ENCODE measurements at regions not wholly inside any gene's neighbourhood (a gene's known extent, or its start where the extent isn't known, plus 50 kb on each side); places are given as distances from the start of the nearest gene placed in this dataset.

DNA sequence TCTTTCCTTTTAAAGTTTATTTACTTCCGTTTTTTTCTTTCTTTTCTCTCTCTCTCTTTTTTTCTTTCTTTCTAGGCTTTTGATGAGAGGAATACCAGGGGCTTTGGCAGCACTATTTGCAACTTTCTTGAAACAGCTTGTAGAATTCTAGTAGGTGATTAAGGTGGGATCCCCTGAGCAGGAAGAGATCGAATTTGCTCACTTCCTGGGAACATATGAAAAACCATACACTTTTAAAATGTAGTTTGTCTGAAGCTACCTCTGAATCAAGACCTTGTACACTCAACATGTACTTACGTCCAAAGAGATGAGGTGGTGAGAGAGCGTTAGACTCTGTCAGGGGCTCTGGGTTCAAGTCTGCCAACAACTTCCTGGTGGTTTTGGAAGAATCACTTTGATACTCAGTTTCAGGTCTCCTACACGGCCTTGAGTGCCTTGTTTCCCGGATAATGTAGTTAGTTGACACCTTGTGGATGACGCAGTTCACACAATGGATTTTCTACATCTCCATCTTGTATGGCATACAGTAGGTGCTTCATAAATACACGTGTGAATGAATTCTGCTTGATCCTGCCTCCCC lies 229.1 kb downstream of the MYCN start:
- Histone ChIP-seq H4K8ac (ENCODE audit: extremely low read depth, insufficient read depth, low read length) (no peak overlapping the region), H3K23ac (ENCODE audit: insufficient read length) (no peak overlapping the region), H3K36me3 (ENCODE audit: control insufficient read depth in 2 of 4, insufficient read depth in 4 of 4, low read length in 3 of 4) (no peaks in the 10 kb centered on the region), H3K23me2 (ENCODE audit: low read depth, low read length) (no peaks in the 10 kb centered on the region), H2AFZ (ENCODE audit: low read length) (no peak overlapping the region), H3K56ac (replicated peaks; ENCODE audit: insufficient read length, low read depth, low read length) (no peak overlapping the region), H3K79me2 (ENCODE audit: control insufficient read depth in 1 of 2, insufficient read depth in 2 of 2, low read length in 2 of 2) (no peaks in the 10 kb centered on the region), H3K4me3 (ENCODE audit: extremely low read depth in 1 of 4, insufficient read depth in 2 of 4, low read depth in 3 of 4, low read length in 4 of 4) (no peak overlapping the region), H3K14ac (ENCODE audit: insufficient read length) (no peak overlapping the region), H2BK20ac (ENCODE audit: low read length) (no peak overlapping the region), H3K27ac (ENCODE audit: low read depth, low read length) (no peak overlapping the region), H3K4ac (replicated peaks; ENCODE audit: insufficient read length, low read depth, low read length) (no peak overlapping the region), H3K9ac (replicated peaks in 1 of 4; ENCODE audit: extremely low read depth in 1 of 4, low read depth in 3 of 4, low read length in 3 of 4) (no peak overlapping the region), H2BK15ac (ENCODE audit: low read length) (no peak overlapping the region), H3K27me3 (replicated peaks in 1 of 4; ENCODE audit: control insufficient read depth in 3 of 4, extremely low read depth in 1 of 4, insufficient read depth in 3 of 4, low read length in 3 of 4) (no peaks in the 10 kb centered on the region), H2BK12ac (ENCODE audit: low read depth, low read length) (no peak overlapping the region), H4K91ac (replicated peaks; ENCODE audit: insufficient read length, low read length) (no peak overlapping the region), H3K4me1 (replicated peaks in 1 of 4; ENCODE audit: control insufficient read depth in 3 of 4, insufficient read depth in 4 of 4, low read length in 3 of 4) (peaks cover 0 to 14% (median 12%) of the 10 kb centered on the region in 4 experiments), H2BK120ac (replicated peaks; ENCODE audit: low read depth, low read length) (no peak overlapping the region), H2AK5ac (ENCODE audit: low read depth, low read length) (no peak overlapping the region), H3K79me1 (ENCODE audit: low read depth, low read length) (no peaks in the 10 kb centered on the region), H3K9me3 (ENCODE audit: insufficient read depth in 2 of 2, low read depth in 1 of 2, low read length in 1 of 2) (no peaks in the 10 kb centered on the region), H4K20me1 (replicated peaks in 1 of 2; ENCODE audit: control insufficient read depth in 1 of 2, insufficient read depth in 2 of 2, low read length in 2 of 2) (no peaks in the 10 kb centered on the region), H2BK5ac (ENCODE audit: low read depth, low read length) (no peak overlapping the region), H4K5ac (ENCODE audit: insufficient read length, low read depth, low read length) (no peak overlapping the region), H3K4me2 (ENCODE audit: insufficient read depth in 1 of 2, low read depth in 2 of 2, low read length in 2 of 2) (no peak overlapping the region), H3K18ac (ENCODE audit: extremely low read depth, low read length) (no peak overlapping the region)
- CTCF ChIA-PET (ENCODE audit: partially characterized antibody), result interaction anchor here (0.9 kb wide), 1 partner anchor 113 kb away, joined by 3 read pairs; no protein-coding TSS in a partner anchor
- POLR2A ChIA-PET (ENCODE audit: partially characterized antibody), result no interaction called here
- DNase-seq (ENCODE audit: low read depth in 1 of 2, low spot score in 2 of 2) (peak in 1 of 2 experiments; percentile 17), FAIRE-seq (no peak)
- 89 to 100% methylated on average over 1 to 8 of the region's 8 CpGs for WGBS, 2 experiments (ENCODE audit: extremely low coverage in 1 of 2, insufficient coverage in 1 of 2, insufficient read length in 1 of 2, insufficient replicate concordance in 2 of 2, low coverage in 1 of 2, low lambda C conversion rate in 2 of 2, missing lambda C conversion rate in 1 of 2)
- TF ChIP-seq MAFK (IDR thresholded peaks at IDR 0.05; ENCODE audit: low read depth, low read length) (no peak), CHD2 (IDR thresholded peaks at IDR 0.05; ENCODE audit: low read length) (no peak), GTF2F1 (IDR thresholded peaks at IDR 0.05; ENCODE audit: borderline replicate concordance, low read depth, low read length) (no peak)

All from H1 (cell line).